ENCODE measurements at regions not wholly inside any gene's neighbourhood (a gene's known extent, or its start where the extent isn't known, plus 50 kb on each side); places are given as distances from the start of the nearest gene placed in this dataset.

DNA sequence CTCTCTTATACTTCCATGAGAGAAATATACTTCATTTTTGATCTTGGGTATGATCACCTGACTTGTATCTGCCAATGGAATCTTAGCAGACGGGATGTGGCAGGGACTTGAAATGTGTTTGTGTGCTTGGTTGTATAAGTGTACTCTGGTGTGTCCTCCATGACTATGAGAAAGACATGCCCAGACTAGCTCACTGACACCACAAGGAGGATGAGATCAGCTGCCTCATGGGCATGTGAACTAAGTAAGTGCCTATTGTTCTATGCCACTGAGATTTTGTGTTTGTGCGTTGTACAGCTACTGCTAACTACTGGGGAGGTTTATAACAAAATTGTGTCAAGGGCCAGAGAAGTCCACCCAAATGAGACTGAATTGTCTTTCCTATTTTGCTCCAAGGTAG lies 402.2 kb upstream of the SALL1 start:
- TF ChIP-seq CTCF (IDR thresholded peaks at IDR 0.05; ENCODE audit: poor library complexity) (no peak), EZH2 (IDR thresholded peaks at IDR 0.05; ENCODE audit: borderline replicate concordance) (no peak), EZH2phosphoT487 (IDR thresholded peaks at IDR 0.05; ENCODE audit: low read depth, severe bottlenecking, unreplicated experiment) (no peak)
